EL (cell line): ENCODE measurements at regions not wholly inside any gene's neighbourhood (a gene's known extent, or its start where the extent isn't known, plus 50 kb on each side); places are given as distances from the start of the nearest gene placed in this dataset.

ENCODE experiments used
- DNase-seq: peaks from one replicate; pipeline ENCODE4 v3.0.0-alpha.2; 2016

- peak; percentile 95 for DNase-seq
Observed at GRCh38 chr11:27213232-27213660, 149.8 kb downstream of the CCDC34 start.

DNA sequence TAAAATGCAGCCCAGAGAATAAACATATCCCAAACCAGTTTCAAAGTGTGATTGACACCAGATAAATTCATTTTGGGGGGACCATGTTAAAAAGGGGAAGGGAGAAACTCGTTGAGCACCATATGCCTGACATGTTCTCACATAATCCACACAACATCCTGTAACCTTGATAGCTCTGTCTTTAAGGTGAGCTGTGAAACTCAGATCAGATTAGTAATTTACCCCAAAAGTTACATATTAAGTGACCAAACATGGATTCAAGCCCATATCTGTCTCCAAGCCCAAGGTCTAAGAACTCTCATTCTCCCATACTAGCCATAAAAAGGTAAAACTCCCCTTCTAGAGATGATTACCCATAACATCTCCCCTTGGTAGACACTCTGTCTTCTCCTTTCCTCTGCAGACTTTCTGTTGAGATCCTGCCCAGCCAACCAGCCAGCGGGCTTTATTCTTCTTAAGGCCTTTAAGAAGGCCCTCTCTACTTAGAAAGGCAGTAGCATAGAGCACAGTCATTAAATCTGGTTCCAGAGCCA lies 150.7 kb downstream of the CCDC34 start:
- DNase-seq, result no peak

GRCh38 chr11:27211370-27212127 lies 151.5 kb downstream of the CCDC34 start:
- no peak for DNase-seq

GRCh38 chr11:27210531-27210930 lies 152.5 kb downstream of the CCDC34 start:
- DNase-seq, result no peak

GRCh38 chr11:27209562-27210005 lies 153.4 kb downstream of the CCDC34 start:
- peak; percentile 96 for DNase-seq

GRCh38 chr11:27208846-27209245 lies 154.2 kb downstream of the CCDC34 start:
- no peak for DNase-seq

- DNase-seq, result no peak
Observed at GRCh38 chr11:27207025-27207650, 155.9 kb downstream of the CCDC34 start.

GRCh38 chr11:27205779-27206570 lies 157.0 kb downstream of the CCDC34 start:
- DNase-seq, result no peak

- no peak for DNase-seq
Observed at GRCh38 chr11:27205250-27205649, 157.8 kb downstream of the CCDC34 start.

DNA sequence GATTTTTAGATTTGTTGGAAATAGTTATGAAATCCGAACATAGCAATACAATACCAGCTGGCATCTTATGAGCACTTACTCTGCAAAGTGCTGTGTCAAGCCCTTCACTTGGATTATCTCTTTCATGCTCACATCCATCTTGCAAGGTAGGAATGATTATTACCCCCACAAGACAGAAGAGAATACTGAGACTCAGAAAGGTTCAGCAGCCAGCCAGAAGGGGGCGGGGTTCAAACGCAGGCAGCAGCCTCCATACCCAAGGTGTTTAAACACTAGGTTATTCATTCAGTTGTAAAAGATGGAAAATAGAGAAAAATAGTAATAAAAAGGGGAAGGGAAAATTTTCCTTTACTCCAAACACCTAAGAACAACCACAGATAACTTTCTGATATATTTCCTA lies 158.5 kb downstream of the CCDC34 start:
- peak; percentile 19 for DNase-seq

DNA sequence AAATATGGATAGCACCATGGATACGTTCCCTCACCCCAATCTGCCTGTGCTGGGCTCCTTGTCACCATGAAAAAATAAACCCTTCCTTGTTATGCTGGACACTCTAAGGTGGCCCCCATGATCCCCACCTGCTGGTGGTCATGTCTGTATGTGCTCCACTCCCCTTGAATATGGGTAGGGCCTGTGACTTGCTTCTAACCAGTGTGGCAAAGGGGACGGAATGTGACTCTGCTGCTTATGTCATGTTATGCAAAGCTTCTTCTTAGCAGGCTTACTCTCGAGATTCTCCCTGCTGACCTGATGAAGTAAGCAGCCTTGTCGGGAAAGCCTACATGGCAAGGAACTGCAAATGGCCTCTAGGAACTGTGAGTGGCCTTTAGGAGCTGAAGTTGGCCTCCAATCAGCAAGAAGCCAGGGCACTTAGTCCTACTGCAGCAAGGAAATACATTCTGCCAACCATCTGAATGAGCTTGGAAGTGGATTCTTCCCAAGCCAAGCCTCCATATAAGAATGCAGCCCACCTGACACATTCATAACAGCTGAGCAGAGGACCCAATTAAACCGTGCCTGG lies 159.9 kb downstream of the CCDC34 start:
- no peak for DNase-seq

DNA sequence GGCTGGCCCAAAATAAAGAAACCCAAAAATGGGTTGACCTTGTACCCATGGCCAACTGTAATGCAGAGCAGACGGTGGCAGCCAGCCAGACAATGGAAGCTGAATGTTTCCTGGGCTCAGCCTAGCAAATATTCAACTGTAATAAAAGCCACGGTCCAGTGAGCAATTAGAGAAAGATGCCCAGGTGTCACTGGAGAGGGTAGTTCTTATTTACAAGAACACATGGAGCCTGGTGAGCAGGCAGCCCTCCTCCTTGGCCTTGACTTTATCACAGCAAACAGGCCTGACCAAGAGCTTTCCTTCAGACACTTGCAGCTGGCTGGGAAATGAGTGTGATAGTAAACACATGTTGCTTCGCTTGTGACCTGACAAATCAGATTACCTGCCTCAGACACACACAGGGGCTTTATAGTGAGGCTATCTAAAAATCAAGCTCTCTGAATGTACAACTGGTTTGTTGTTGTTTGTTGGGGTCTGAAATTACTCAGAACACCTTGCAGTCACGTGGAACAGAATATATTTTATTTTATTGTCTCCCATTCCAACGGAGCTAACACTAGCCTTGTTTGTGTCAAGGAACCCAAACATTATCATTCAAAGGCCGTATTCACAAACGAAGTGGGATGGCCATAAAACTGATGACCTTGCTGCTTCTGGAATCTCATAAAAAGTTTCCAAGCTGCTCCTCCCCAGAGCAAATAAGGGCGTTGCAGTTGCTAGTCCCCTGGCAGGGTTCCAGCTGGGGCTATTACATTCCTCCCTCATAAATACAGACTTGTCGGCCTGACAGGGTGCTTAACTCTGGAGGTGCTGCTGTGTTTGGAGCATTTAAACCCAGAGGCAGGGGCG lies 161.1 kb downstream of the BBOX1 start:
- peak; percentile 89 for DNase-seq

DNA sequence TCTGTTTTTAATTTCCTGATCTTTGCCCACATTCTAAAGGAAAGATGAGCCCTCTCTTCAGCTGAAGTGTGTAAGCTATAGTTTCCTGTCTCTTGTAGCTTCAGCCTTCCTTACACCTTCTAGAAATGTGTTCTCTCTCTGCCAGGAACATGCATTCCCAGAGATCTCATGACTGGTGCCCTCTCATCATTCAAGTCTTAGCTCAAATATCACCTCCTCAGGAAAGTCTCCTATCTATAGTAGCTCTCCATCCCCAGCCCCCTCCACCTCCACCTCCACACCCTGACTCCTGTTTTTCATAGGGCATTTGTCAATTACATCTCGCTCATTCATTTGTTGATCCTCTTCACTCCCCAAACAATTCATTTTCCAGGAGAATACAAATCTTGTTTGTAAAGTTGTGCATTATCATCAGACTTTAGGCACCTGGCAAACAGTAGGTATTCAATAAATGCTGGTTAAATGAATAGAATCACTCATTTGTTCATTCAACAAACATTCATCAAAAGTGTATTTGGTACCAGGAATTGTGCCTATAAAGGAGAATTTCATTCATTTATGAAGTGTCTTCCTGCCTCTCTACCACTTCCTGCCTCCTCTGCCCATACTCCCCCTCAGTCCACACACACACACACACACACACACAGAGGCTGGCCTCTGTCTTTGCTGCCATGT lies 160.3 kb downstream of the BBOX1 start:
- no peak for DNase-seq

- DNase-seq, result no peak
Observed at GRCh38 chr11:27196203-27196897, 155.7 kb downstream of the BBOX1 start.

- no peak for DNase-seq
Observed at GRCh38 chr11:27195837-27196202, 155.2 kb downstream of the BBOX1 start.

- no peak for DNase-seq
Observed at GRCh38 chr11:27194976-27195375, 154.4 kb downstream of the BBOX1 start.

DNA sequence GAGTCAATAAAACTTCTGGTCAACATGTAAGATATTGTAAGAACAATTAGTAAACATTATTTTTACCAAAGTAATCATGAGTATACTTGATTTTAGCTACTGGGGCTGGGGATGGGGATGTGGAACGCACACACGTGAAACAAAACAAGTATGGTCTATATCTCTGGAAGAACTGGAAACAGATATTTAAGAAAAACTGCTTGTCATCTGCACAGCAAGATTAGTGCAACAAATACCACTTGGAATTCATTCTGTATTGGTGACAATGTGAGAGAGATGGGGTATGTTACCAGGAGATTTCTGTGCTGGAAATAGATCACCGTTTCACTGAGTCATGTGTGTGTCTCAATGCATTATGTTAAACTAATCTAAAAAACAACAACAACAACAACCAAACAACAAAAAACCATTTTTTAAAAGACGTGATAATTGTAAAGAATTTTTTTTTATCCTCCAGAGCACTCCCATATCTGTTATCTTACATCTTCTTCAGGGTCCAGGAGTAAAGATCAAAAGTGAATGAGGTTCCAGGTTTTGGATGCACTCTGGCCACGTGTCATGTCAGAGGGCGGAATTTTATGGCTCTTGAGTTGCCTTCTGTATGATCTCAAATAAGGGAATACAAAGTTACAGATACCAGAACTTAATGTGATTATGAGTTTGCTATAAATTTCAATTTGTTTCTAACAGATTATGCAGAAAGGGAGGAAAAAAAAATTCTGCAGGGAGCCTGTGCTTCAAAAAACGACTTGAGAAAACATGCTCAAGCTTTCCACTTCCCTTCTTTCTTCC lies 153.0 kb downstream of the BBOX1 start:
- DNase-seq, result no peak

- DNase-seq, result no peak
Observed at GRCh38 chr11:27192184-27192583, 151.6 kb downstream of the BBOX1 start.

DNA sequence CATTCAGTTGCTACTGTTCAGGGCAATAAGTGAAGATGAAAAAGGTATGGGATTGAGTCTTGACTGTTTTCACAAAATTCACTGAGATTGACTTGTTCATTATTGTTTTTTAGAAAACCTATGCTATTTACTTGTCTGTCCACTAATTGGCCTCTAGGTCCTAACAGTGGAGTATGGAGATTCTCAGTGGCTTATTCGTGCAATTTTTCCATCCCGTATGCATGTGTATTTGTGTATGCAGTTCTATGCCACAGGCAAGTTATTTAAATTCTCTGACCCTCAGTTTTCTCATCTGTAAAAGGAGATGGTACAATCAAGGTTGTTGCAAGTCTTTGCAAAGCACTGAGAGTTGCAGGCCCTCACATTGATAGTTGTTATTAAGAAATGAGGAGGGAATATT lies 151.0 kb downstream of the BBOX1 start:
- DNase-seq, result no peak

- DNase-seq, result no peak
Observed at GRCh38 chr11:27188696-27189095, 148.1 kb downstream of the BBOX1 start.
